Stomach smooth muscle (tissue), 2 donors: ENCODE measurements at regions not wholly inside any gene's neighbourhood (a gene's known extent, or its start where the extent isn't known, plus 50 kb on each side); places are given as distances from the start of the nearest gene placed in this dataset.

Experiments
- H3K27ac ChIP-seq: one replicate; pipeline ENCODE4 v1.7.0; 2013; ENCODE audit warnings: mild to moderate bottlenecking, low read length, inconsistent platforms
- H3K27me3 ChIP-seq, 2 donors: one replicate each; pipeline ENCODE4 v1.7.0; 2013; ENCODE audit warnings: low read length in 2 of 2; ENCODE audit not compliant: insufficient read depth in 2 of 2, control insufficient read depth in 1 of 2
- H3K36me3 ChIP-seq, 2 donors: one replicate each; pipeline ENCODE4 v1.7.0; 2013; ENCODE audit warnings: low read length in 2 of 2; ENCODE audit not compliant: control insufficient read depth in 2 of 2, insufficient read depth in 2 of 2
- H3K4me1 ChIP-seq: one replicate; pipeline ENCODE4 v1.7.0; 2013; ENCODE audit warnings: low read length; ENCODE audit not compliant: control insufficient read depth, insufficient read depth
- H3K4me3 ChIP-seq, 2 donors: one replicate each; pipeline ENCODE4 v1.7.0; 2013; ENCODE audit warnings: low read length in 2 of 2
- H3K9ac ChIP-seq, 2 donors: one replicate each; pipeline ENCODE4 v1.7.0; 2013; ENCODE audit warnings: low read length in 2 of 2, mild to moderate bottlenecking in 1 of 2
- H3K9me3 ChIP-seq, 2 donors: one replicate each; pipeline ENCODE4 v1.7.0; 2013; ENCODE audit warnings: low read length in 2 of 2; ENCODE audit not compliant: control insufficient read depth in 2 of 2
- donor health status: healthy.
- donor health status: Pancreatic carcinoma.

DNA sequence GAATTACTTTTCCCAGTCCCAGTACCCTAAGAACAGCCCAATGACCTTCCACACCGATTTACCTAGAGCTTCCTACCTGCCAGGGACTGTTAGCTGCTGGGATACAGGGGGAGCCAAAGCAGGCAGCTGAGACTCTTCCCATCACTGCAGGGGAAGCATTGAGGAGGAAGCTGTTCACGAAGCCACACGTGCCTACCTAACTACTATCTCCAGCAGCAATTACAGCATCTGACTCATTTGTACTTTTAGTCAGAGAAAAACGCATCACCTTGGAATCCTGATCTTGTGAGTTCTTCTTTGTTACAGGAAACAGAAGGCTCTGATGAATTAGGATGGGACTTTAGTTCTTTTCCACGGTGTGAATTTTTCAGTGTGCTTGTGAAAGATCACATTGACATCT, 113.7 kb upstream of the DHX40 start:
- H3K9me3 ChIP-seq: no peaks in the 10 kb centered on the region
- no peak overlapping the region for H3K9ac ChIP-seq
- H3K27me3 ChIP-seq: no peaks in the 10 kb centered on the region
- no peaks in the 10 kb centered on the region for H3K4me1 ChIP-seq
- no peak overlapping the region for H3K4me3 ChIP-seq
- no peaks in the 10 kb centered on the region for H3K36me3 ChIP-seq
- no peak overlapping the region for H3K27ac ChIP-seq

DNA sequence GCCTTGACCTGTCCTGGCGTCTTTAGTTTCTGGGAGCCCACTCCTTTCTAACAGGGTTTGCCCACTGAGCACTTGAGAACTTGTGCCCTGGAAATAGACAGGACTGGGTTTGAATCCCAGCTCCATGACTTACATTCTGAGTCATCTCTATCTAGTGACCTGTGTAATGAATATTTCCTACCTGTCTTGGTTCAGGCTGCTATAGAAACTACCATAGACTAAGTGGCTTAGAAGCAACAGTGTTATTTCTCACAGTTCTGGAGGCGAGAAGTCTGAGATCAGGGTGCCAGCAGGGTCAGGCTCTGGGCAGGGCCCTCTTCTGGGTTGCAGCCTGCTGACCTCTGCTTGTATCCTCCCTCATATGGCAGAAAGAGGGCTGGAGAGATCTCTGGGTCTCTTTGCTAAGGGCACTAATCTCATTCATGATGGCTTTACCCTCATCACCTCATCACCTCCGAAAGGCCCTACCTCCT, 110.7 kb upstream of the DHX40 start:
- H3K4me3 ChIP-seq: no peak overlapping the region
- H3K27me3 ChIP-seq: no peaks in the 10 kb centered on the region
- H3K9ac ChIP-seq: no peak overlapping the region
- H3K27ac ChIP-seq: no peak overlapping the region
- H3K36me3 ChIP-seq: no peaks in the 10 kb centered on the region
- H3K4me1 ChIP-seq: no peaks in the 10 kb centered on the region
- no peaks in the 10 kb centered on the region for H3K9me3 ChIP-seq

DNA sequence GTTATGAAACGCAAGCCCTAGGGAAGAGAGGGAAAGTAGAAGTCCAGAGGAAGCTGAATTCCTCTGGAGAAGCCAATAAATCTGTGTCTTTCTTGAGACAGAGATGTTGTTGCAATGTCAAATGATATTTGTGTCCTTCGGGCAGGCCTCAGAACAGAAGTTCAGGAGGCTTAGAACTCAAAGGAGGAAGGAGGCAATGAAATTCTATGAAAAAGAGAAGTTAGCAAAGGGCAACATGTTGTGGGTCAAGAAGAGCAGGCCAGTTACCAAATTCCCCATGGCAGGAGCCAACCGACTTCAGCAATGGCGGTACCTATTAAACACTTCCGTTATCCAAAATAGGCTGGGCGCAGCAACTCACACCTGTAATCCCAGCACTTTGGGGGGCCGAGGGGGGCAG, 109.0 kb upstream of the DHX40 start:
- H3K27me3 ChIP-seq: no peaks in the 10 kb centered on the region
- no peaks in the 10 kb centered on the region for H3K9me3 ChIP-seq
- no peaks in the 10 kb centered on the region for H3K36me3 ChIP-seq
- no peaks in the 10 kb centered on the region for H3K4me1 ChIP-seq
- H3K9ac ChIP-seq: no peak overlapping the region
- no peak overlapping the region for H3K27ac ChIP-seq
- no peak overlapping the region for H3K4me3 ChIP-seq

DNA sequence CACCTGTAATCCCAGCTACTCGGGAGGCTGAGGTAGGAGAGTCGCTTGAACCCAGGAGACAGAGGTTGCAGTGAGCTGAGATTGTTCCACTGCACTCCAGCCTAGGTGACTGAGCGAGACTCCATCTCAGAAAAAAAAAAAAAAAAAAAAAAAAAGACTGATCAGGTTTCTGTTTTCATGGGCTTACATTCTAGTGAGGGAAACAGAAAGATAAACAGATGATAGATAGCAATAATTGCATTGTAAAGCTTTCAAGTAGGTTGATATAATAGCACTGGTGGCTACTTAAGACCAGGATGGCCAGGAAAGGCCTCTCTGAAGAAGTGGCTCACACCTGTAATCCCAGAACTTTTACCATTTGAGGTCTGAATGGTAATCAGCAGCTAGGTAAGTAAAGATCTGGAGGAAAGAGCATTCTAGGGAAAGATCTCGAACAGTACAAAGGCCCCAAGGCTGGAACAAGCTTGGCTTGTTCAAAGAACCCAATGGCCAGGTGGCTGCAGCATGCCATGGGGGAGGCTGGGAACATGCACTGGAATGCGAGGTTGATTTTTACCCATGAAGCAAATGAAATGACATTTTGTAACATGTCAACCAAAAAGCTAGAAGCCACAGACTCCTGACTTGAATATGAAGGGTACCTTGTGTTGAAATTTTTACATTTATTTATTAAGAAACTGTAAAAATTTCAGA, 108.3 kb upstream of the DHX40 start:
- H3K36me3 ChIP-seq: no peaks in the 10 kb centered on the region
- H3K9me3 ChIP-seq: no peaks in the 10 kb centered on the region
- no peak overlapping the region for H3K9ac ChIP-seq
- H3K27ac ChIP-seq: no peak overlapping the region
- no peaks in the 10 kb centered on the region for H3K27me3 ChIP-seq
- no peak overlapping the region for H3K4me3 ChIP-seq
- H3K4me1 ChIP-seq: no peaks in the 10 kb centered on the region

DNA sequence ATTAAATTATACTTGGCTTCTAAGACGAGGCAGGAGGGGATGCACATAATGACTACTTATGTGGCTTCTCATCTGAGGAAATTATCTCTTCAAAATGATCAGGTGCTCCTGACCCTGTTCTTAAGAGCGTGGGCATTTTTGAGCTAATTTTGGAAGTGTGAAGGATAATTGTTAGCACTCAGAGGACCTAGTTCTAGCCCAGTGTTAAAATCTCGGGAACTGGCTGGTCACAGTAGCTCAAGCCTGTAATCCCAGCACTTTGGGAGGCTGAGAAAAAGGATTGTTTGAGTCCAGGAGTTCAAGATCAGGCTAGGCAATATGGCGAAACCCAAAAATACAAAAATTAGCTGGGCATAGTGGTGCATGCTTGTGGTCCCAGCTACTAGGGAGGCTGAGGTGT, 103.0 kb upstream of the DHX40 start:
- H3K9ac ChIP-seq: no peak overlapping the region
- H3K4me1 ChIP-seq: no peaks in the 10 kb centered on the region
- no peaks in the 10 kb centered on the region for H3K36me3 ChIP-seq
- H3K27ac ChIP-seq: no peak overlapping the region
- H3K27me3 ChIP-seq: no peaks in the 10 kb centered on the region
- no peaks in the 10 kb centered on the region for H3K9me3 ChIP-seq
- H3K4me3 ChIP-seq: no peak overlapping the region

DNA sequence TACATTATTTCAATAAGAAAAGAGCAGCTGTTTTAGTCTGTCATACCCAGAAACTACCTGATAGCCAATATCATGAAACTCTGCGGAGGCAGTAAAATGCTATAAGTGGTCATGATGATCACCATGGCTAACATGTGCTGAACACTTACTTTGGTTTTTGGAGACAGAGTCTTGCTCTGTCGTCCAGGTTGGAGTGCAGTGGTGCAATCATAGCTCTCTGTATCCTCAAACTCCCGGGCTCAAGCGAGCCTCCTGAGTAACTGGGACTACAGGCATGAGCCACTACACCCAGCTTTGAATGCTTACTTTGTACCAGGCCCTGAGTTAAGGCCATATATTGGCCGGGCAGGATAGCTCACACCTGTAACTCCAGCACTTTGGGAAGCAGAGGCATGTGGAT, 101.2 kb upstream of the DHX40 start:
- Histone ChIP-seq H3K9ac (no peak overlapping the region), H3K27me3 (no peaks in the 10 kb centered on the region)

DNA sequence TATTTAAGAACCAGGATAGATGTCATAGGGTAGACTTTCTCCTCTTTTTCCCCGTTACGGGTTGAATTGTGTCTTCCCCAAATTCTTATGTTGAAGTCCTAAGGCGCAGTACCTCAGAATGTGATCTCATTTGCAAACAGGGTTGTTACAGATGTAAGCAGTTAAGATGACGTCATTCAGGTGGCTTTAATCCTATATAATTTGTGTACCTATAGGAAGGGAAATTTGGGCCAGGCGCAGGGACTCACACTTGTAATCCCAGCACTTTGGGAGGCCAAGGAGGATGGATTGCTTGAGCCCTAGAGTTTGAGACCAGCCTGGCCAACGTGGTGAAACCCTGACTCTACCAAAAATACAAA, 99.5 kb upstream of the DHX40 start:
- no peaks in the 10 kb centered on the region for H3K27me3 ChIP-seq
- H3K36me3 ChIP-seq: no peaks in the 10 kb centered on the region
- no peak overlapping the region for H3K9ac ChIP-seq
- H3K9me3 ChIP-seq: no peaks in the 10 kb centered on the region
- no peaks in the 10 kb centered on the region for H3K4me1 ChIP-seq
- no peak overlapping the region for H3K27ac ChIP-seq
- no peak overlapping the region for H3K4me3 ChIP-seq

More for the DNA sequence above, 101.2 kb upstream of the DHX40 start:
- H3K4me3 ChIP-seq: no peak overlapping the region
- no peaks in the 10 kb centered on the region for H3K4me1 ChIP-seq
- no peaks in the 10 kb centered on the region for H3K9me3 ChIP-seq
- H3K27ac ChIP-seq: no peak overlapping the region
- H3K36me3 ChIP-seq: no peaks in the 10 kb centered on the region

DNA sequence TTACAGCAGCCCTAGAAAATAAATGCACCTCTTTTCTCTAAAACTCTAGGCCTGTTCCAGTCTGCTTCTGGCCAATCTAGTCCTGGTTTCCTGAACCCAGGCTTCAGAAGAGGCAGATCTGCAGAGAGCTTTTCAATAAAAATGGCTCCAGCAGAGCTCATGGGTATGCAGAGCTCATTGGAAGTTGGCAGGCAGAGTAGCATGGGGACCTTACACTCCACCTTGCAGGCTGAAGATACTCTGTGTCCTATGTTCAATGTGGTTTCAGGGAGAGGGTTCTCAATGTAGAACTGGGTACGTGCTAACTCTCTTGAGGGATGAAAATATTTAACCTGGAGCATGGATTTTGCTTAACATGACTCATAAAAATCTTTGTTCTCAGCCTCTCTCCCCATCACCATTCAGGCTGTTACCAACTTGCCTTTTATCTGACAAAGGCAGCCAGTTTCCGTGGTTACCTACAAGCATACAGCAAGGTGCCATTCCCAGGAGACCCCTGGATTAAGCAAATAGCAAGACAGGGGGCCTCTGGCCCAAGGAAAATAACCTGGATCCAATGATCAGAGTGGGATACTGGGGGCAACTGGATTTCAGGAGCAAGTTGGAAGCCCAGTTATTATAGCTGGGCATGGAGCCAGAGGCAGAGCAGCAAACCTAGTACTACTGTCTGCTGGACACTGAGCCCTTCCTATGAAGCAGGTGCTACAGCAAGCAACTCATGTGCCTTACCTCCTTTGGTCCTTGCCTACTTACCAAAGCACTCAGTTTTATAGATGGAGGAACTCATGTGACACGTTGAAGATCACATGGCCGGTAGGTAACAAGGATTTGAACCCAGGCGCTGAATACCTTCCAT, 98.2 kb upstream of the DHX40 start:
- no peak overlapping the region for H3K27ac ChIP-seq
- H3K9me3 ChIP-seq: no peaks in the 10 kb centered on the region
- H3K4me3 ChIP-seq: no peak overlapping the region
- no peaks in the 10 kb centered on the region for H3K4me1 ChIP-seq
- no peaks in the 10 kb centered on the region for H3K36me3 ChIP-seq
- H3K9ac ChIP-seq: no peak overlapping the region
- no peaks in the 10 kb centered on the region for H3K27me3 ChIP-seq

DNA sequence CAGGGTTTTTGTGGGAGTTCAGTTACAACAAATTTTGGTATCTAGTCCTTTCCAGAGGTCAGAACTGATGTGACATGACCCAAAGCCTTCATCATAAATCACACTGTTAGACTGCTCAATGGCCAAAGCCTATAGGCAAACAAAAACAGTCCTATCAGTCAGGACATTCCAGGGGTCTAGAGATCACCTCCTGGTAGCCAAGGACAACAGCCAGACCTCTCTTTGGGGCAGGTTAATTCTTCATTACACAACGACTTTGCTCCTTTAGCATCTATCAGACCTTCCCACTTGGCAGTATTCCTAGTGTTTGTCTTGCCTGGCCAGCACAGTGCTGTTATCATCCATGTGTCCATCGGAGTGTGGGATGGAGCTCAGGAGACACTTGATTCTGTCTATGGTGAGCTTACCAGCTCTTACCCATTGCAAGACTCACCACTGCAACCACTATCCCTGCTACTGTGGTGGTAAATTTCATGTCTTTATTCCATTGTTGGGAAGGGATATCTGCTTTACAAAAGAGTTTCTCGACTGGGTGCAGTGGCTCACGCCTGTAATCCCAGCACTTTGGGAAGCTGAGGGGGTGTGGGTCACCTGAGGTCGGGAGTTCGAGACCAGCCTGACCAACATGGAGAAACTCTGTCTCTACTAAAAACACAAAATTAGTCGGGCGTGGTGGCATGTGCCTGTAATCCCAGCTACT, 95.5 kb upstream of the DHX40 start:
- H3K4me1 ChIP-seq: no peaks in the 10 kb centered on the region
- no peaks in the 10 kb centered on the region for H3K9me3 ChIP-seq
- no peak overlapping the region for H3K9ac ChIP-seq
- no peaks in the 10 kb centered on the region for H3K36me3 ChIP-seq
- no peak overlapping the region for H3K27ac ChIP-seq
- H3K27me3 ChIP-seq: no peaks in the 10 kb centered on the region
- no peak overlapping the region for H3K4me3 ChIP-seq

DNA sequence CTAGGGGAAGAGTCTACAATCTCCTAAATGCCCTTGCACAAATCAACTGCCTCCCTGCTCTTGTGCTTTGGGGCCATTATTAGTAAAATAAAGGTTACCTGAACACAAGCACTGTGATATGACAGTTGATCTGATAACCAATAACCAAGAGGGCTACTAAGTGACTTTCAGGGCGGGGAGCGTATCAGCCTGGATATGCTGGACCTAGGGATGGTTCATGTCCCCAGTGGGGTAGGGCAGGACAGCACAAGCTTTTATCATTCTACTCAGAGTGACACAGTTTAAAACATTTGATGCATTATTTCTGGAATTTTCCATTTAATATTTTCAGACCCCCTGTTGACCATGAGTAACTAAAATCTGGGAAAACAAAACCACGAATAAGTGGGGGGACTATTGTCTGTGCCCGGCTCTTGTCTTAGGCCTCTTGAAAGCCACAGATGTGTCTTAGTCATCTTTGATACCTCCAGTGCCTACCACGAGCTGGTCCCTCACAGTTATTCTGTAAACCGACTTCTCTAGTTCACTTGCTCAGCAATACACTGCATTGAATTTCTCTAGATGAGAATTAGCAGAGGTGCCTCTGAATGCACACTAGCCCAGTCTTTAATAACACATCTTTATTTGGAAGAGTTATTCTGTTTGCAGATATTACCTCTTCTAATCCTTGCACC, 94.6 kb upstream of the DHX40 start:
- Histone ChIP-seq H3K4me3 (no peak overlapping the region), H3K36me3 (no peaks in the 10 kb centered on the region), H3K27me3 (no peaks in the 10 kb centered on the region), H3K27ac (no peak overlapping the region), H3K9ac (no peak overlapping the region), H3K4me1 (no peaks in the 10 kb centered on the region), H3K9me3 (no peaks in the 10 kb centered on the region)
